Lower lobe of right lung (tissue), 2 donors: ENCODE measurements at regions not wholly inside any gene's neighbourhood (a gene's known extent, or its start where the extent isn't known, plus 50 kb on each side); places are given as distances from the start of the nearest gene placed in this dataset.

Experiments
- ATAC-seq, 2 donors: fragments of 200-7000 bp; cut with Tn5 transposase; one replicate each; pipeline ENCODE4 v1.9.1; 2020 to 2022; ENCODE audit warnings: mild to moderate bottlenecking in 2 of 2, moderate library complexity in 2 of 2
- DNase-seq: peaks from one replicate; pipeline ENCODE4 v3.0.0-alpha.2; 2020
- H3K27ac ChIP-seq: fragments of 200-600 bp; one replicate; pipeline ENCODE4 v1.8.0; 2022
- H3K27me3 ChIP-seq: fragments of 200-600 bp; one replicate; pipeline ENCODE4 v1.8.0; 2022; ENCODE audit warnings: low read depth
- H3K36me3 ChIP-seq: fragments of 200-600 bp; one replicate; pipeline ENCODE4 v1.8.0; 2022; ENCODE audit warnings: mild to moderate bottlenecking
- H3K4me1 ChIP-seq: fragments of 200-600 bp; one replicate; pipeline ENCODE4 v1.8.0; 2022
- H3K4me3 ChIP-seq: fragments of 200-600 bp; one replicate; pipeline ENCODE4 v1.8.0; 2022; ENCODE audit warnings: mild to moderate bottlenecking
- H3K9me3 ChIP-seq: fragments of 200-600 bp; one replicate; pipeline ENCODE4 v1.8.0; 2022
- CTCF ChIP-seq: fragments of 200-600 bp; IDR thresholded peaks from one replicate; pipeline ENCODE4 v1.8.0; 2022; ENCODE audit warnings: antibody characterized with exemption, mild to moderate bottlenecking
- intact Hi-C: fragments of 100-400 bp; cut with DNase I; formaldehyde crosslinking; loops from one replicate; pipeline ENCODE4 v1.11.0; 2022
- donor health status: DM: no; HTN: yes; CAD: no; lungs with severe emphysema.

- intact Hi-C loops: no loop called here
- Histone ChIP-seq H3K4me3 (no peak overlapping the region), H3K36me3 (no peaks in the 10 kb centered on the region), H3K27ac (no peak overlapping the region), H3K4me1 (no peaks in the 10 kb centered on the region), H3K27me3 (no peaks in the 10 kb centered on the region), H3K9me3 (no peaks in the 10 kb centered on the region)
- ATAC-seq: no peak
- TF ChIP-seq CTCF: no peak
- no peak for DNase-seq
Observed at GRCh38 chr14:40694023-40694422, 912.7 kb upstream of the LRFN5 start.

GRCh38 chr14:40691066-40691465 lies 915.6 kb upstream of the LRFN5 start:
- H3K4me1 ChIP-seq: no peaks in the 10 kb centered on the region
- ATAC-seq (no peak), DNase-seq (no peak)
- no peaks in the 10 kb centered on the region for H3K27me3 ChIP-seq
- H3K36me3 ChIP-seq: no peaks in the 10 kb centered on the region
- no peak overlapping the region for H3K4me3 ChIP-seq
- no peak for TF ChIP-seq CTCF
- intact Hi-C loops: no loop called here
- H3K27ac ChIP-seq: no peak overlapping the region
- no peaks in the 10 kb centered on the region for H3K9me3 ChIP-seq

GRCh38 chr14:40685764-40686163 lies 920.9 kb upstream of the LRFN5 start:
- H3K36me3 ChIP-seq: no peaks in the 10 kb centered on the region
- H3K9me3 ChIP-seq: no peaks in the 10 kb centered on the region
- no peak for TF ChIP-seq CTCF
- intact Hi-C loops: no loop called here
- H3K4me1 ChIP-seq: no peaks in the 10 kb centered on the region
- H3K4me3 ChIP-seq: no peak overlapping the region
- ATAC-seq: no peak
- no peak overlapping the region for H3K27ac ChIP-seq
- no peak for DNase-seq
- no peaks in the 10 kb centered on the region for H3K27me3 ChIP-seq

GRCh38 chr14:40684328-40684727 lies 922.3 kb upstream of the LRFN5 start:
- no peak for ATAC-seq
- no peaks in the 10 kb centered on the region for H3K9me3 ChIP-seq

GRCh38 chr14:40682131-40682913 lies 924.4 kb upstream of the LRFN5 start:
- no peaks in the 10 kb centered on the region for H3K27me3 ChIP-seq
- no peak for TF ChIP-seq CTCF
- no peaks in the 10 kb centered on the region for H3K4me1 ChIP-seq
- DNase-seq (no peak), ATAC-seq (no peak)
- H3K36me3 ChIP-seq: no peaks in the 10 kb centered on the region
- no peaks in the 10 kb centered on the region for H3K9me3 ChIP-seq
- intact Hi-C loops: no loop called here
- no peak overlapping the region for H3K27ac ChIP-seq
- H3K4me3 ChIP-seq: no peak overlapping the region

More at GRCh38 chr14:40684328-40684727, 922.3 kb upstream of the LRFN5 start:
- no peaks in the 10 kb centered on the region for H3K36me3 ChIP-seq
- intact Hi-C loops: no loop called here
- DNase-seq: no peak
- no peak overlapping the region for H3K27ac ChIP-seq
- TF ChIP-seq CTCF: no peak
- no peaks in the 10 kb centered on the region for H3K27me3 ChIP-seq
- no peak overlapping the region for H3K4me3 ChIP-seq
- H3K4me1 ChIP-seq: no peaks in the 10 kb centered on the region
